Fibroblast of lung (primary cell): ENCODE measurements at regions not wholly inside any gene's neighbourhood (a gene's known extent, or its start where the extent isn't known, plus 50 kb on each side); places are given as distances from the start of the nearest gene placed in this dataset.

Experiments used
- DNase-seq, 2 donors: peaks; one replicate each; pipeline versions ENCODE4 v3.0.0 to v3.0.0-alpha.2; 2010; ENCODE audit warnings: low read depth in 2 of 2
- H2AFZ ChIP-seq: 2 replicates; pipeline ENCODE4 v1.5.1; 2012; ENCODE audit warnings: low read length, control low read depth, inconsistent platforms
- H3K27ac ChIP-seq: 2 replicates; pipeline ENCODE4 v1.5.1; 2011; ENCODE audit warnings: low read length, control low read depth; ENCODE audit not compliant: insufficient read depth
- H3K27me3 ChIP-seq: 2 replicates; pipeline ENCODE4 v1.5.1; 2011; ENCODE audit warnings: mild to moderate bottlenecking, low read length; ENCODE audit not compliant: control insufficient read depth, insufficient read depth
- H3K36me3 ChIP-seq: 2 replicates; pipeline ENCODE4 v1.5.1; 2011; ENCODE audit warnings: low read length; ENCODE audit not compliant: control insufficient read depth, insufficient read depth
- H3K4me1 ChIP-seq: 2 replicates; pipeline ENCODE4 v1.5.1; 2011; ENCODE audit warnings: low read length; ENCODE audit not compliant: control insufficient read depth, insufficient read depth; ENCODE audit errors: extremely low read depth
- H3K4me2 ChIP-seq: 2 replicates; pipeline ENCODE4 v1.5.1; 2011; ENCODE audit warnings: low read length, control low read depth; ENCODE audit not compliant: insufficient read depth; ENCODE audit errors: extremely low read depth
- H3K4me3 ChIP-seq, 4 experiments: fragments of 200-600 bp in 1 of 4; sonication (generic) in 1 of 4; replicated peaks in 1 of 4; 2 replicates each; pipeline ENCODE4 v1.5.1; 2011 to 2016; ENCODE audit warnings: low read length in 4 of 4, low read depth in 3 of 4, mild to moderate bottlenecking in 3 of 4, control low read depth in 2 of 4, inconsistent platforms in 1 of 4, mixed read lengths in 1 of 4; ENCODE audit not compliant: insufficient read depth in 1 of 4; ENCODE audit errors: control extremely low read depth in 1 of 4
- H3K79me2 ChIP-seq: 2 replicates; pipeline ENCODE4 v1.5.1; 2012; ENCODE audit warnings: mild to moderate bottlenecking, low read length, inconsistent platforms; ENCODE audit not compliant: control insufficient read depth, insufficient read depth
- H3K9ac ChIP-seq: 2 replicates; pipeline ENCODE4 v1.5.1; 2011; ENCODE audit warnings: mild to moderate bottlenecking, low read length, control low read depth; ENCODE audit not compliant: insufficient read depth
- H3K9me3 ChIP-seq: 2 replicates; pipeline ENCODE4 v1.5.1; 2012; ENCODE audit warnings: low read depth, low read length; ENCODE audit not compliant: control insufficient read depth, insufficient read depth
- H4K20me1 ChIP-seq: 2 replicates; pipeline ENCODE4 v1.5.1; 2011; ENCODE audit warnings: low read length; ENCODE audit not compliant: control insufficient read depth, insufficient read depth; ENCODE audit errors: extremely low read depth
- EZH2 ChIP-seq: IDR thresholded peaks from 2 replicates; pipeline ENCODE4 v1.5.1; 2012; ENCODE audit warnings: low read length, control low read depth, mild to moderate bottlenecking; ENCODE audit errors: missing control alignments
- TF ChIP-seq, protein P1 (sequence below), 2 donors: IDR thresholded peaks in 1 of 2; conservative IDR thresholded peaks in 1 of 2; 1 replicate in 1 of 2; 2 replicates in 1 of 2; pipeline ENCODE4 v1.5.1; 2011 to 2012; ENCODE audit warnings: low read length in 2 of 2, control low read depth in 1 of 2, inconsistent platforms in 1 of 2, low read depth in 1 of 2, mild to moderate bottlenecking in 1 of 2

- no peaks in the 10 kb centered on the region for H3K79me2 ChIP-seq
- no peaks in the 10 kb centered on the region for H3K27me3 ChIP-seq
- H3K36me3 ChIP-seq: no peaks in the 10 kb centered on the region
- peak in 1 of 2 donors; percentile 65 for DNase-seq
- H3K9ac ChIP-seq: no peak overlapping the region
- peaks cover 21% of the 10 kb centered on the region for H3K4me1 ChIP-seq
- H4K20me1 ChIP-seq: no peaks in the 10 kb centered on the region
- TF ChIP-seq, protein P1, sequence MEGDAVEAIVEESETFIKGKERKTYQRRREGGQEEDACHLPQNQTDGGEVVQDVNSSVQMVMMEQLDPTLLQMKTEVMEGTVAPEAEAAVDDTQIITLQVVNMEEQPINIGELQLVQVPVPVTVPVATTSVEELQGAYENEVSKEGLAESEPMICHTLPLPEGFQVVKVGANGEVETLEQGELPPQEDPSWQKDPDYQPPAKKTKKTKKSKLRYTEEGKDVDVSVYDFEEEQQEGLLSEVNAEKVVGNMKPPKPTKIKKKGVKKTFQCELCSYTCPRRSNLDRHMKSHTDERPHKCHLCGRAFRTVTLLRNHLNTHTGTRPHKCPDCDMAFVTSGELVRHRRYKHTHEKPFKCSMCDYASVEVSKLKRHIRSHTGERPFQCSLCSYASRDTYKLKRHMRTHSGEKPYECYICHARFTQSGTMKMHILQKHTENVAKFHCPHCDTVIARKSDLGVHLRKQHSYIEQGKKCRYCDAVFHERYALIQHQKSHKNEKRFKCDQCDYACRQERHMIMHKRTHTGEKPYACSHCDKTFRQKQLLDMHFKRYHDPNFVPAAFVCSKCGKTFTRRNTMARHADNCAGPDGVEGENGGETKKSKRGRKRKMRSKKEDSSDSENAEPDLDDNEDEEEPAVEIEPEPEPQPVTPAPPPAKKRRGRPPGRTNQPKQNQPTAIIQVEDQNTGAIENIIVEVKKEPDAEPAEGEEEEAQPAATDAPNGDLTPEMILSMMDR (conservative IDR thresholded peaks at IDR 0.05 in 1 of 2, IDR thresholded peaks at IDR 0.05 in 1 of 2; ENCODE audit: low read depth in 1 of 2, low read length in 2 of 2): no peak
- TF ChIP-seq EZH2: no peak
- no peak overlapping the region for H2AFZ ChIP-seq
- H3K4me3 ChIP-seq: no peak overlapping the region
- no peak overlapping the region for H3K4me2 ChIP-seq
- H3K9me3 ChIP-seq: no peaks in the 10 kb centered on the region
- peak overlapping the region; percentile 58 for H3K27ac ChIP-seq
These were observed 59.7 kb upstream of the TNFRSF19 start for GRCh38 chr13:23510544-23510916.

DNA sequence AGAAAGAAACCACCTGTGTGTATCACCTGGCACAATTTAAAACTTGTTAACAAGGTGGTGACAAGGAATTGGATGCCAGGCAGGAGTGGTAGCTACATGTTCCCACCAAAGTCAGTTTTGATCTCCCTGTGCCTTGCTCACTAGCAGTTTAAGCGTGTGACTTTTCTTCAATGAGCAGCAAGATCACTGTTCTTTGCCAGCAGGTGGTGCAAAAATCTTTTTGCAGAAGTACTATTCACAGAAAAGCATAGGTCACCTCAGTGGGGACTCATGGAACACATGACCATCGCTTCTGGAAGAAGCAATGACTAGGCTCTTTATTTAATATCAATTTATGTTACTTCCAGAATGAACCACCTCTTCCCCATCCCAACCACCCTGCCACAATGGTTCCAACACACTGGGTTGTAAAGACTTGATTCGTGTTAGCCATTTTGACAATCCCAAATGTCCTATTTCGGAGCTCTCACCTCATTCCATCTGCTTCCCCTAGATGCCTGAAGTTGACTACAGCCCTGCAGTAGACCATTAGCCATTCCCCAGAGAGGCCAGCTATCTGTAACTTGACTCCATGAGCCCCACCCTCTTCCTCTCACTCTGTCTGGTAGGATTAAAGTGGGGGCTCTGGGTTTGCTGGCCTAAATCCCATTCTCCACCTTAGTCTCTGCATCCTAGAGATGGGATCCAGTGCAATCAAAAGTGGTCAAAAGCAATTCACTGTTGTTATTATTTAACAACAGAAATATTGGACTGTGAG, 59.1 kb upstream of the TNFRSF19 start:
- no peak overlapping the region for H3K9ac ChIP-seq
- H3K27ac ChIP-seq: no peak overlapping the region
- H3K4me3 ChIP-seq: no peak overlapping the region
- H3K9me3 ChIP-seq: no peaks in the 10 kb centered on the region
- no peak overlapping the region for H3K4me2 ChIP-seq
- no peaks in the 10 kb centered on the region for H3K36me3 ChIP-seq
- no peaks in the 10 kb centered on the region for H4K20me1 ChIP-seq
- peak; percentile 53 to 70 for DNase-seq
- H3K79me2 ChIP-seq: no peaks in the 10 kb centered on the region
- H3K4me1 ChIP-seq: peaks cover 19% of the 10 kb centered on the region
- no peak overlapping the region for H2AFZ ChIP-seq
- no peaks in the 10 kb centered on the region for H3K27me3 ChIP-seq
- TF ChIP-seq, protein P1 (conservative IDR thresholded peaks at IDR 0.05 in 1 of 2, IDR thresholded peaks at IDR 0.05 in 1 of 2; ENCODE audit: low read depth in 1 of 2, low read length in 2 of 2): peak in 1 of 2 donors; percentile 3
- TF ChIP-seq EZH2: no peak

DNA sequence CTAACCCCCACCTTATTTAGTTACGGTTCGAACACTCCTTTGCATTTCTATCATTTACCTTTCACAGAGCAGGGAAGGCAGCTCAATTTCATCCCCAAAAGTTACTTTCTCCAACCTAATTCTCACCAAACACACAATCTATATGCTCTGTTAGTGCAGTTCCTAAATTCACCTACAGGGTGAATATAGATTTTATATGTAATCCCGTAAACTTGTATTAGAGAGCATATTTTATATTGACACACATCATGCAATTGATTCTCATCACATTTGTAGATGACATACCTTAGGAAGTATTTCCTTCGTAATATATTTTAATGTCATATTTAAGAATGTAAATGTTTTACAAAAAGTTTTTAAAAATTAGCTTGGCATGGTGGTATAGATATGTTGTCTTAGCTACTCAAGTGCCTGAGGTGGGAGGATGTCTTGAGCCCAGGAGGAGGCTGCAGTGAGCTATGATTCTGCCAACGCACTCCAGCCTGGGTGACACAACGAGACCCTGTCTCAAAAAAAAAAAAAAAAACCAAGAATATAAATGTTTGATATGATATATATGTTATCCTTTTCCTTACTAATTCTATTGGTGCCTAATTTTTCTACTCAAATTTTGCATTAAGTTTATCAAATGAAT, 57.3 kb upstream of the TNFRSF19 start:
- no peak overlapping the region for H2AFZ ChIP-seq
- no peak overlapping the region for H3K9ac ChIP-seq
- no peak overlapping the region for H3K4me2 ChIP-seq
- TF ChIP-seq EZH2: no peak
- TF ChIP-seq, protein P1 (conservative IDR thresholded peaks at IDR 0.05 in 1 of 2, IDR thresholded peaks at IDR 0.05 in 1 of 2; ENCODE audit: low read depth in 1 of 2, low read length in 2 of 2): peak in 1 of 2 donors; percentile 24
- H3K4me3 ChIP-seq: no peak overlapping the region
- H3K36me3 ChIP-seq: no peaks in the 10 kb centered on the region
- H3K4me1 ChIP-seq: peaks cover 9% of the 10 kb centered on the region
- no peaks in the 10 kb centered on the region for H4K20me1 ChIP-seq
- H3K27ac ChIP-seq: no peak overlapping the region
- DNase-seq: no peak
- no peaks in the 10 kb centered on the region for H3K79me2 ChIP-seq
- no peaks in the 10 kb centered on the region for H3K9me3 ChIP-seq
- no peaks in the 10 kb centered on the region for H3K27me3 ChIP-seq
